ENCODE measurements at regions not wholly inside any gene's neighbourhood (a gene's known extent, or its start where the extent isn't known, plus 50 kb on each side); places are given as distances from the start of the nearest gene placed in this dataset.

- no peak overlapping the region for H3K4me3 ChIP-seq (ENCODE audit: low read depth, low read length)
- TF ChIP-seq, protein P1, sequence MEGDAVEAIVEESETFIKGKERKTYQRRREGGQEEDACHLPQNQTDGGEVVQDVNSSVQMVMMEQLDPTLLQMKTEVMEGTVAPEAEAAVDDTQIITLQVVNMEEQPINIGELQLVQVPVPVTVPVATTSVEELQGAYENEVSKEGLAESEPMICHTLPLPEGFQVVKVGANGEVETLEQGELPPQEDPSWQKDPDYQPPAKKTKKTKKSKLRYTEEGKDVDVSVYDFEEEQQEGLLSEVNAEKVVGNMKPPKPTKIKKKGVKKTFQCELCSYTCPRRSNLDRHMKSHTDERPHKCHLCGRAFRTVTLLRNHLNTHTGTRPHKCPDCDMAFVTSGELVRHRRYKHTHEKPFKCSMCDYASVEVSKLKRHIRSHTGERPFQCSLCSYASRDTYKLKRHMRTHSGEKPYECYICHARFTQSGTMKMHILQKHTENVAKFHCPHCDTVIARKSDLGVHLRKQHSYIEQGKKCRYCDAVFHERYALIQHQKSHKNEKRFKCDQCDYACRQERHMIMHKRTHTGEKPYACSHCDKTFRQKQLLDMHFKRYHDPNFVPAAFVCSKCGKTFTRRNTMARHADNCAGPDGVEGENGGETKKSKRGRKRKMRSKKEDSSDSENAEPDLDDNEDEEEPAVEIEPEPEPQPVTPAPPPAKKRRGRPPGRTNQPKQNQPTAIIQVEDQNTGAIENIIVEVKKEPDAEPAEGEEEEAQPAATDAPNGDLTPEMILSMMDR (IDR thresholded peaks at IDR 0.05; ENCODE audit: insufficient read depth, low read depth, low read length, missing control alignments): no peak
- DNase-seq (ENCODE audit: low read depth): no peak
Measured at GRCh38 chr16:66193543-66194229, 172.8 kb upstream of the CDH5 start.

DNA sequence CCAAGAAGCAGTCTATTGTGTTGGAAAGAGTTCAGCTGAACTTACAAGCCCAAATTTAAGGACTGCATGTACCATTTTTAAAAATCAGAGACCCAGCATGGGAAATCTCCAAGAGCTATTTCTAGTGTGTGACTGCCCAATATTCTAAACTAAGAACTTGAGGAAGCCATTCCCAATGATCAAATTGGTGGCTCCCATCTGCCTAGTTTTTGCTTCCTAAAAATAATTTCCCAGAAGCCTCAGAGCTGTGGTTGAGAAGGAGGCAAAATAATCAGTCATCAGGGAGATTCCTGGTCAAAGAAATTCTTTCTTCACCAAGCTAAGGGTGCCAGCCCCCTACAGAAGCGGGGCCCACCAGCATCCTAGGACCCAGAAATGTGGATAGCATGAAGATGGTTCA is 176.1 kb upstream of the CDH5 start:
- H3K4me3 ChIP-seq (ENCODE audit: low read depth, low read length): no peak overlapping the region
- TF ChIP-seq, protein P1 (IDR thresholded peaks at IDR 0.05; ENCODE audit: insufficient read depth, low read depth, low read length, missing control alignments): no peak
- DNase-seq (ENCODE audit: low read depth): no peak

DNA sequence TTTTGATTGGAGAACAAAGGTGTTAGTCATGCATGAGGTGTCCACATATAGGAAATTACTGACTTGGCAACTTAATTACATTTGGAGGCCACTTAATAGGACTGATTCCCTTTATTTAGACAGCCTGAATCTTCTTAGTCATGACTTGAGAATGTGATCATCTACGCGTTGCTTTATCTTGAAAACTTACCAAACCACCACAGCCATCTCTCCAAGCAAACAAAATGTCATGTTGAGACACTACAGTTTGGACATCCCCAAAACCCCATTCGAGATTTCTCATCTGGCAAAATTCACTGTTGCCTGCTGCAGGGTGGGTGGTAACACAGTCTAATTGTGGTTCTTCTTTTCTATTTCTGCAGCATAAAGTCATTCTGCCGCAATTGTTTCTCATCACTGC is 176.5 kb upstream of the CDH5 start:
- TF ChIP-seq, protein P1 (IDR thresholded peaks at IDR 0.05; ENCODE audit: insufficient read depth, low read depth, low read length, missing control alignments): no peak
- H3K4me3 ChIP-seq (ENCODE audit: low read depth, low read length): no peak overlapping the region
- DNase-seq (ENCODE audit: low read depth): no peak

DNA sequence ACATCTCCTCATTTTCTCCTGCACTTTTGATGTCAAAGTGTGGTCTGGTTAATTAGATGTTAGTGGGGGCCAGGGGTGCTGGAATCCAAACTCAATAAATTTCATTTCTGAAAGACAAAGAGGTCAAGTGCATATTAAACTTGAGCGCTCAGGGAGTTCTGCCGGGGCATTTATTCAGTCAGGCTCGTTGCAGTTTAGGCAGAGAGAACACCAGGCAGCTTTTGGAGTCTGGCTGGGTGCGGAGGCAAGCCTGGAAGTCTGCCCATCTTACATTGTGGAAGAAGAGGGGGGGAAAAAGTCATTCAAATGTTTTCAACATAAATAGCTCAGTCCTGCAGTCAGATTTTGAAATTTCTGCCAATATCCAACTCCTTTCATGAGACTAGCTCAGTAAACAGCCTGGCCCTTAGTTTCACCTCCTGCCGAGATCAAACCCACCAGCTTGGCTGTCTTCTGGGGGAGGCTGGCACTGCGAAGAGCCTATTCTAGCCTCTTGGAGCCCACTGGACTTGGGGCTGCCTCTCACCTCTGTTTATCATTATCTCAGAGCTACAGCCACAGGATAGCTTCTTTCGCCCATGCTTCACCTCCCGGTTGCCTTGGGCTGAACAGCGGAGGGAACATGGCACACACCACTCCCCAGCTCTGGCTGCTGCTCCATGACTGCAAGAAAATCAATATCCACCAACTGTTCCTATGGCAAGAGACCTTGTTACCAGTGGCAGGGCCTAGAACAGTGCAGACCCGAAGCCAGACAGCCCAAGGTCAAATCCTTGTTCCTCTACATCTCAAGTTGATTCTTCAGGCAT is 177.4 kb upstream of the CDH5 start:
- no peak overlapping the region for H3K4me3 ChIP-seq (ENCODE audit: low read depth, low read length)
- DNase-seq (ENCODE audit: low read depth): no peak
- TF ChIP-seq, protein P1 (IDR thresholded peaks at IDR 0.05; ENCODE audit: insufficient read depth, low read depth, low read length, missing control alignments): no peak

DNA sequence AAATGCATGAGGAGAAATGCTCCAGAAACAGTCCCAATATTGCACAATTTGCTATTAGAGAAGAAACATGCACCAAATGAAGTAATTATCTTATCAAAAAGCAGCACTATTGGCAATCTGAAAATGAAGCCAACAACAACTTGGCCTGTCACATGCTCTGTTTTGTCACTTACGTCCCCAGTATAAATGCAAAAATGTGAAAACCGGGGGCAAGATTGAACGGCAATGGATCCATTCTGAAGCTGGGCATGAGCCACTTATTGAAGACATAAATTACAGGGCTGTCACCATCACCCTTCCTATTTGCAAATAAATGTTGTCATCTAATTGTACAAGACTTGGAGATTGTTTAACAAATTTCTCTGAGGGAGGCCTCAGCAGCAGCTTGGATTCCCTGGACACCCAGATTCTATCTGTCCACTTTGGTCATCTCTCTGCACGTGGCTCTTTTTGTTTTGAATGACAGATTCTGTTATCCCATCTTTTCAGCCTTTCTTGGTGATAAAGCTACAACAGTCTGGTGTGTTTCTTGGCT is 180.2 kb upstream of the CDH5 start:
- no peak overlapping the region for H3K4me3 ChIP-seq (ENCODE audit: low read depth, low read length)
- no peak for DNase-seq (ENCODE audit: low read depth)
- TF ChIP-seq, protein P1 (IDR thresholded peaks at IDR 0.05; ENCODE audit: insufficient read depth, low read depth, low read length, missing control alignments): no peak

GRCh38 chr16:66182592-66182991 is 183.9 kb upstream of the CDH5 start:
- TF ChIP-seq, protein P1 (IDR thresholded peaks at IDR 0.05; ENCODE audit: insufficient read depth, low read depth, low read length, missing control alignments): no peak
- no peak for DNase-seq (ENCODE audit: low read depth)

More at GRCh38 chr16:66182592-66182991, 183.9 kb upstream of the CDH5 start:
- H3K4me3 ChIP-seq (ENCODE audit: low read depth, low read length): no peak overlapping the region
